Stimulated activated CD8-positive, alpha-beta memory T cell treated with anti-CD3 and anti-CD28 coated beads, Interleukin-15, amount 100 ng/mL, for 48 hours (primary cell): ENCODE measurements at regions not wholly inside any gene's neighbourhood (a gene's known extent, or its start where the extent isn't known, plus 50 kb on each side); places are given as distances from the start of the nearest gene placed in this dataset.

ENCODE experiments used
- DNase-seq, 2 donors: peaks; one replicate each; pipeline ENCODE4 v3.0.0-alpha.2; 2020; ENCODE audit warnings: low read depth in 2 of 2

- DNase-seq: no peak
Observed at GRCh38 chr1:4016351-4017130, 116.5 kb upstream of the C1orf174 start.

- DNase-seq: no peak
Observed at GRCh38 chr1:4017636-4018365, 117.7 kb upstream of the C1orf174 start.

GRCh38 chr1:4018466-4019146 is 118.5 kb upstream of the C1orf174 start:
- DNase-seq: no peak

- DNase-seq: no peak
Observed at GRCh38 chr1:4019147-4019521, 119.1 kb upstream of the C1orf174 start.

GRCh38 chr1:4019606-4020331 is 119.7 kb upstream of the C1orf174 start:
- DNase-seq: no peak

GRCh38 chr1:4020449-4020848 is 120.4 kb upstream of the C1orf174 start:
- DNase-seq: no peak

- DNase-seq: no peak
Observed at GRCh38 chr1:4021136-4021973, 121.3 kb upstream of the C1orf174 start.

- DNase-seq: no peak
Observed at GRCh38 chr1:4021974-4022268, 121.8 kb upstream of the C1orf174 start.

GRCh38 chr1:4022715-4023114 is 122.6 kb upstream of the C1orf174 start:
- no peak for DNase-seq

GRCh38 chr1:4023678-4024077 is 123.6 kb upstream of the C1orf174 start:
- no peak for DNase-seq

GRCh38 chr1:4024811-4025210 is 124.7 kb upstream of the C1orf174 start:
- DNase-seq: no peak

- no peak for DNase-seq
Observed at GRCh38 chr1:4025752-4026151, 125.7 kb upstream of the C1orf174 start.

- DNase-seq: no peak
Observed at GRCh38 chr1:4027008-4027407, 126.9 kb upstream of the C1orf174 start.

GRCh38 chr1:4027492-4028138 is 127.5 kb upstream of the C1orf174 start:
- DNase-seq: no peak

- no peak for DNase-seq
Observed at GRCh38 chr1:4028139-4028501, 128.0 kb upstream of the C1orf174 start.

- DNase-seq: no peak
Observed at GRCh38 chr1:4029376-4029775, 129.3 kb upstream of the C1orf174 start.

GRCh38 chr1:4032571-4032970 is 132.5 kb upstream of the C1orf174 start:
- no peak for DNase-seq

GRCh38 chr1:4033129-4033676 is 133.1 kb upstream of the C1orf174 start:
- no peak for DNase-seq

GRCh38 chr1:4033713-4034112 is 133.6 kb upstream of the C1orf174 start:
- no peak for DNase-seq

- no peak for DNase-seq
Observed at GRCh38 chr1:4034318-4034887, 134.3 kb upstream of the C1orf174 start.
